NCI-H510A treated with DMSO at 0.1 percent for 48 hours (cell line): ENCODE measurements at regions not wholly inside any gene's neighbourhood (a gene's known extent, or its start where the extent isn't known, plus 50 kb on each side); places are given as distances from the start of the nearest gene placed in this dataset.

ENCODE experiments used
- DNase-seq: peaks from one replicate; lab custom pipeline; 2025; lab: John Stamatoyannopoulos, UW

DNA sequence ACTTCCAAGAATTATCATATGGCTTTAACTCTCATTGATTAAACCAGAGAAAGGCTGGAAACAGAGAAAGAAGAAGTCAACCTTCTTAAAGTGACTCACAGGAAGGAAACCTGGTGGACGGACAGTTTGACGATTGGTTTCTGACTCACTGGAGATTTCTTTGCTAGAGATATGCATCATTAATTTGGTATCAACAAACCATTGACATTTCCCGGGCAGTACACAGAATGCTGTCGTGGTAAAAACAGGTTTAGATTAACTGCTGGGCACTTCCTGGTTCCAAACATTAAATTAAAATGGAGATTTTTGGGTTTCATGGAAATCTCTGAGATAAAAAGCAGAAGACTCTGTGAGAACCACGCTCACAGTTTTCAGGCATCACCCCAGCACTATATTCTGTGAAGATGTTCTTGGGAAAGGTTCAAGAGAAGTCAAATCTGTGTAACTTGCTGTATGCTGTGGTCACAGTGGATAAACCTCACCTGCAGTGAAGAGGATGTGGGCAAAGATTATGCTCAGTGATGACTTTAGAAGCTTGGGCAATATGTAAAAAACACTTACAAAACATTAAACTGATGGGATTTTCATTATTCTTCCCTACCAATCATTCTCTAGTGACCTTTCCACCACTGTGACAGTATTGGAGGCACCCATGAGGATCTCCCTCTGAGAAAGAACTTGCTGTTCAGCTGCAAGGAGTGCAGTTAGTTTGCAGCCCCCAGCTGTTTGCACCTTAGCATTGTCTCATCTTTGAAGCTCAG, 61.1 kb upstream of the CD44 start:
- no peak for DNase-seq

DNA sequence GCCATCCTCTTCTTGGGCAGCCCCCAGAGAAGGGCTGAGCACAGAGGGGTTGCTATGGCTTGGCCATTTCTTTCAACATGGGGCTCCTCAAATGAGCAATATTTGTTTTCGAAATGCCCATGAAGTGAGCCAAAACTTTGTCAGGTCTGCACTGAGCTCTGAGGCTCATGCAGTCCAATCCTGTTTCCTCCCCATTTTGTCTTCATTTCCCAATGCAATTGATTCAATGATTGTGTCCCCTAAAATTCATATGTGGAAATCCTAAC, 60.6 kb upstream of the CD44 start:
- DNase-seq, result no peak

DNA sequence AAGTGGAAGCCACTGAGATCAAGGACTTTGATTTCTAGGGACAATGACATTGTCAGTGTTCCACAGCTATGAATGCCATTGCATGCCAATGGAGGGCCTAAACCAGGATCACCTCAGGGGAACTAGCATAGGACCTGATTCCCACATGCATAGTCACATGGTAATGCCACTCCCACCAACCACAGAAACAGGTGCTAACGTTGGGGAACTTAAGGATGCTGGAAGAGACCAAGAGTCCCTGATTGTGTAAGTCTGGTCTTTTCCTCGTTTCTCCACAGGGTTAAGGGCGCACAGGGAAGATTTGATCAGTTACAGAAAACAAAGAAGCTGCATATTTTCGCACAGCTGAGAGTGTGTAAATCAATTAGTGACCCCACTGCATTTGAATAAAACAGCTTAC, 59.4 kb upstream of the CD44 start:
- no peak for DNase-seq

DNA sequence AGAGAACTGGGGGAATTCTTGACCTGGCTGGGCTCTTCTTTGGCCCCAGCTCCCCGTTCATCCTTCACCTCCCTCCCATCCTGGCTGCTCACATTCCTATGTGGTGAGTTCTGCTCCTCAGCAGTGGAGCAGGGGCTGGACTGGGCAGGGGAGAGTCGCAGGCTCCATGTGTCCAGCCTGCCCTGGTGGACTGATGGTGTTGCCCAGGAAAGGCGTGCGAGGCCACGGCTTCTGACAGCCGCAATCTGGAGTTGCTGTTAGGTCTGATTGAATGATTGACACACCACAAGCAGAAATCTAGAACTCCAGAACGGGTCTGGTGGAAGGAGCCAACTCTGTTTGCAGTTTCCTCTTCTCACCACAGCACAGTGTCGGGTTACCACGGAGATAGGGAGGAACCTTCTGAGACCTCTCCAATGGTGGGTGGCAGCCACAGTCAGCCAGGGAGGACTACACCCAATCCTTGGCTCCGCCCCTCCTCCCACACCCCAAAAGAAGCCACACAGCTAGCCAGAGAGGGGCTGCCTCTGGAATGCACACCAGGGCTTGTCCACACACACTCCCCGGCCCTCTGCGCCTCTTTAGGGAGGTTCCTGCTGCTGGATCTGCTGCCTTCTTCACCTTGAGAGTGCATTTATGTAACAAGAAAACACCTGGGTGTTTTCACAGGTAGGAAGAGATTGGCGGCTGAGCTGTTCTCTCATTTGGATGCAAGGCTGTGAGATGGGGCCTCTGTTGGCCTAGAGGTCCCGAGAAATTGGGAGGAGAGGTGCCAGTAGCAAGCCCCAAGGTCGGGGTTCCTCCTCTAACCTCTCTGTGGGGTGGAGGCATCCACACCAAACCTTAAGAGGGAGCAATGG, 56.4 kb upstream of the CD44 start:
- DNase-seq, result no peak

DNA sequence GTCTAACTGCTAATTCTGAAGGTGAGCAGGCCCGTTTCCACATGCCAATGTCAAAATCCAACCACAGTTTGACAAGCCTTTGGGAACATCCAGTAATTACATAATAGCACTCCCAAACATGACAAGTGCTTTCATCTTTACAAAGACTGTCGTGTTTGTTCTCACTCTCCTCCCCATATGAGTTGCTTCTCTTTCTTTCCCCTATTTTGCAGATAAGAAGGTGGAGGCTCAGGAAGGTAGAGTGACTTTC, 55.9 kb upstream of the CD44 start:
- no peak for DNase-seq

DNA sequence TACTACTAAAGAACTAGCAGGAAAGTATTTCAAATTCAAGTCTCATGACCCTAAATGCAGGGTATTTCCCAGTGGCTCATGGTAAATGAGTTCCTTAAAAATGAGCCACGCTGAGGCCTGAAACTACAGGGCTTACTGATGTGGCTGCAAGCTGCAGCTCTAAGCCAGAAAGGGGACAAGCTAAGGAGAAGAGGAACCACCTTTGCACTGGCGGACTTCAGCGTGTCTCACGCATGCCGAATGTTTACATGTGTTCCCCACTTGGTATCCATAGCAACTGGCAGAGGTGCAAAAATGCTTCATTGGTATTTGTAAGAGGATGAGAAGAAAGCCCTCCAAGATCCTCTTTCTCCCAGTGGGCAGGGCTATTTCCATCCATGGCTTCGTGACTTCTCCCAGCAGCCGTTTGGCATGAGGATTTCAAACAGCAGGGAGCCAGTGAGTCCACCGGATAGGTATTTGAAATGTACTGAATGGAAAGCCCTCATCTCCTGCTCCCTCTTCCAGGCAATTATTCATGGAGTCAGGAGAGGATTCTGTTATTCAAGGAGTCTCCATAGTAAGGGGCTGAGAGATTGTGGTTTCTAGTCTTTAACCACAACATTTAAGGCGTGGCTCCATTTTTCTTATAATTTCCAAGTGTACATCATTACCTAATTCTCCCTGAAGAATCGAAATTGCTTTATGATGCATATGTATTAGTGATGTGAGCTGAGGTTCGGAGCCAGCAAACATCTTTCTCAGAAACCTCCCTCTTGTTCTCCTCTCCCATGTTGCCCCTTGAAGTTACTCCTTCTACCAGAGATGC, 55.3 kb upstream of the CD44 start:
- no peak for DNase-seq

DNA sequence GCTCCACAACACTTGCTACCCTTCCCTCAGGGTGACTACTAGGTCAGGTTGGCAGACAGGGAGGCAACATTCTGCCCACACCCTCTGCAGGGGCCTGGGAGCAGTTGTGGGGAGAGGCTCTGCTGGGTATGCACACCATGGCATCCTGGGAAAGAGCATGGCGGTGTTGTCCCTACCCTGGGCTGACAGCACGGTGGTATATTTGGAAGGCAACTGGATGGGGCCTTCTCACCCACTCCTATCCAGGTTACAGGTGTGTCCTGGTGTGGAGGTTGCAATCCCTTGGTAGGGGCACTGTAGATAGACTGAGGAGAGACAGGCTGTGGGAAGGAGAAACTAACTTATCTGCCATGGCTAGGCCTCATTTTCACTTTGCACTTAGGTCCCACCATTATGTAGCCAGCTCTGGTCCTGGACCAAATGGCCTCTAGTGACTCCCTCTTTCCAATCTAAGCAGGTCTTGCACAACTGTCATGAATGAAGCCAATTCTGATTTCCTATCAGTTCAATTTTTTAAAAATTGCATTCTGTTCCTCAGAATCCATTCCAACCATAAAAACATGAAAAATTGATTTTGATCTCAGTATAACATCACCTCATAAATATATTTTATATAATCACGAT, 54.0 kb upstream of the CD44 start:
- no peak for DNase-seq

DNA sequence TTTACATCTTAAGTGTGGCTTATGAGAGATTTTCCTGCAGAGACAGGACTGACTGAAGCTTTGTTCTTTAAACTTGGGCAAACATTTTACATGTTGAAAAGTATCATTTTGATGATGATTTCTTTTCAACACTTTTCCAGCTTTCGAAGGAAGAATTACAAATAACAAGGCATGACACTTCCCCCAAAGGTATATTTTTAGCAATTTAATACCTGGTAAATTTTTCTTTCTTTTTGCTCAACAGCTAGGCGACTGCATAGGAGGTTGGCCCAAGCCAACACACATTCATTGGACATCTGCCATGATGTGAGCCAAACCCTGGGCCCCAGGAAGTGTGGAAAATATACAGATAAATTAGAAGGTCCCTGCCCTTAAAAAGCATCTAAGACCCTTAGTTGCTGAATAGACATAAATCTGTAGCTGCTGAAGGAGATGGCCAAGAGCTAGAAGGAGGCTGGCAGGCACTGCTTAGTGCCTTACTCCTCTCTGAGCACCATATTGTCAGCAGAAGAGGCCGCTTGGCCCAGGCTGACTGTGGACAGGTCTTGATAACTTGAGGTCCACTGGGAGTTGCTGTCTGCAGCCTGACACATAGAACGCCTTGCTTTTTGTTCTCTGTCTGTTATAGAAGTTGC, 53.3 kb upstream of the CD44 start:
- no peak for DNase-seq

DNA sequence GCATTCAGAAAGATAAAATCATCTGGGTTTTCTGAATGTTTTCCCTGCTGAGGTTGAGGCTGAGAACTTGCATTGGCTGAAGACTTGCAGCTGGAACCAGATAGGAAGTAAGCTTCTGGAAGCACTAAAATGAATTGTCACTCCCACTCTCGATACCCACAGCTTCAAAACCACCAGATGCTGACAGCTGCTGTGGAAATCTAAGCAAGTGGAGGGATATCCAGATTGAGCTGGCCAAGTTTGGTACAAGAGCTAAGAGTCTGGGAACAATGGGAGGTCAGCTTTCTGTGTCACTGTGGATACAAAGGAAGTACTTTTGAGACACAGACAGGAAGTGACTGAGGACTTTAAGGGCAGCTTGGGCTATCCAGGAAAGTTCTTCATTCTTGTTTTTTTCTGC, 51.3 kb upstream of the CD44 start:
- no peak for DNase-seq

DNA sequence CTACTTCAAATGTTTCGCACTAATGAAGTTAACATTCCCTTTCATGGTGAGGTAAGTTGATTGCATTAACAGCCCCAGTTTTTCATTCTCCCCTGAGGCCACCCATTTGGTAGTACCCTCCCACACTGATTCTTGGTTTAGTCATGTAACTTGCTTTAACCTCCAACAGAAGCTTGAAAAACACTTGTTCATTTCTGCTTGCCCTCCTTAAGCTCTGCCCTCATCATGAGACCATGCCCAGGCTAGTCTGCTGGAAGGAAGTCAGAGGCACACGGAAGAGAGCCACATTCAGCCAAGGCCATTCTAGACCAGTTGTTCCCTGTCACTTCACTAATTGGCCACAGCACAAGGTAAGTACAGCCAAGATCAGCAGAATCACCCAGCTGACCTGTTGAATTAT, 50.7 kb upstream of the CD44 start:
- no peak for DNase-seq

DNA sequence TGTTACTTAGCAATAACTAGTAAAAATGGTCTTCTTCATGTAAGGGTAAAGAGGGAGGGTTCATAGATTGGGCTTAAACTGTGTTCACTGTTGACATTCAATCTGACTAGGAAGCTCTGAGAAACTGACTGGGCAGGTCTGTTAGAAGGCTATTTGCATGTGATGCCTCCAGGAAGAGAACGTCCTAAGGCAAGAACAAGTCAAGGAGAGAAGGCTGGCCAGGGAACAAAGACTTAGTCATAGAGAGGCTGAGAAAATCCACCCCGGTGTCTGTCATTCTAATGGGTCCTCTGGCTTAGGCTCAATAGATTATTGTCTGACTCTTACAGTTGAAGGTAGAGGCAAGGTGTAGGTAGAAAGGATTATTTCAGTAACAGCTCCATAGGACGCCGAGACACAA, 50.3 kb upstream of the CD44 start:
- no peak for DNase-seq
